Kasumi-1 (cell line): ENCODE measurements at regions not wholly inside any gene's neighbourhood (a gene's known extent, or its start where the extent isn't known, plus 50 kb on each side); places are given as distances from the start of the nearest gene placed in this dataset.
"Not testable (repeated sequence)": the region's sequence is repeated elsewhere in the genome, so short reads cannot be mapped to it uniquely, and the experiment has no call there.

Experiments used
- DNase-seq, 2 experiments: peaks; one replicate each; lab custom pipeline; 2025; lab: John Stamatoyannopoulos, UW

GRCh38 chr5:96172436-96172835 is 210.8 kb upstream of the ELL2 start:
- DNase-seq = no peak

- not testable (repeated sequence) for DNase-seq
Measured at GRCh38 chr5:96171973-96172372, 210.3 kb upstream of the ELL2 start.

GRCh38 chr5:96170481-96171125 is 209.0 kb upstream of the ELL2 start:
- not testable (repeated sequence) for DNase-seq

- not testable (repeated sequence) for DNase-seq
Measured at GRCh38 chr5:96168833-96169232, 207.2 kb upstream of the ELL2 start.

GRCh38 chr5:96159043-96159442 is 197.4 kb upstream of the ELL2 start:
- no peak for DNase-seq

- no peak for DNase-seq
Measured at GRCh38 chr5:96157841-96158291, 196.2 kb upstream of the ELL2 start.

GRCh38 chr5:96157077-96157780 is 195.6 kb upstream of the ELL2 start:
- no peak for DNase-seq

- no peak for DNase-seq
Measured at GRCh38 chr5:96155147-96155546, 193.5 kb upstream of the ELL2 start.

- peak in 1 of 2 experiments; percentile 9 for DNase-seq
Measured at GRCh38 chr5:96151891-96152290, 190.2 kb upstream of the ELL2 start.

GRCh38 chr5:96150007-96150406 is 188.4 kb upstream of the ELL2 start:
- no peak for DNase-seq

GRCh38 chr5:96149546-96149945 is 187.9 kb upstream of the ELL2 start:
- no peak for DNase-seq

- no peak for DNase-seq
Measured at GRCh38 chr5:96149021-96149420, 187.4 kb upstream of the ELL2 start.

GRCh38 chr5:96148376-96148775 is 186.7 kb upstream of the ELL2 start:
- DNase-seq = no peak

GRCh38 chr5:96147866-96148265 is 186.2 kb upstream of the ELL2 start:
- DNase-seq = no peak

- peak; percentile 72 to 85 for DNase-seq
Measured at GRCh38 chr5:96146675-96147074, 185.0 kb upstream of the ELL2 start.

- DNase-seq = no peak
Measured at GRCh38 chr5:96144289-96144688, 182.6 kb upstream of the ELL2 start.

- DNase-seq = no peak
Measured at GRCh38 chr5:96143450-96143849, 181.8 kb upstream of the ELL2 start.

- no peak for DNase-seq
Measured at GRCh38 chr5:96142786-96143434, 181.3 kb upstream of the ELL2 start.

- DNase-seq = no peak
Measured at GRCh38 chr5:96142184-96142781, 180.6 kb upstream of the ELL2 start.

- no peak for DNase-seq
Measured at GRCh38 chr5:96141749-96142148, 180.1 kb upstream of the ELL2 start.

- no peak for DNase-seq
Measured at GRCh38 chr5:96140496-96140895, 178.8 kb upstream of the ELL2 start.

GRCh38 chr5:96140084-96140483 is 178.4 kb upstream of the ELL2 start:
- no peak for DNase-seq

- DNase-seq = no peak
Measured at GRCh38 chr5:96134886-96135285, 173.2 kb upstream of the ELL2 start.
